ENCODE measurements at regions not wholly inside any gene's neighbourhood (a gene's known extent, or its start where the extent isn't known, plus 50 kb on each side); places are given as distances from the start of the nearest gene placed in this dataset.
"Not testable (repeated sequence)": the region's sequence is repeated elsewhere in the genome, so short reads cannot be mapped to it uniquely, and the experiment has no call there.

- TF ChIP-seq, protein P1, sequence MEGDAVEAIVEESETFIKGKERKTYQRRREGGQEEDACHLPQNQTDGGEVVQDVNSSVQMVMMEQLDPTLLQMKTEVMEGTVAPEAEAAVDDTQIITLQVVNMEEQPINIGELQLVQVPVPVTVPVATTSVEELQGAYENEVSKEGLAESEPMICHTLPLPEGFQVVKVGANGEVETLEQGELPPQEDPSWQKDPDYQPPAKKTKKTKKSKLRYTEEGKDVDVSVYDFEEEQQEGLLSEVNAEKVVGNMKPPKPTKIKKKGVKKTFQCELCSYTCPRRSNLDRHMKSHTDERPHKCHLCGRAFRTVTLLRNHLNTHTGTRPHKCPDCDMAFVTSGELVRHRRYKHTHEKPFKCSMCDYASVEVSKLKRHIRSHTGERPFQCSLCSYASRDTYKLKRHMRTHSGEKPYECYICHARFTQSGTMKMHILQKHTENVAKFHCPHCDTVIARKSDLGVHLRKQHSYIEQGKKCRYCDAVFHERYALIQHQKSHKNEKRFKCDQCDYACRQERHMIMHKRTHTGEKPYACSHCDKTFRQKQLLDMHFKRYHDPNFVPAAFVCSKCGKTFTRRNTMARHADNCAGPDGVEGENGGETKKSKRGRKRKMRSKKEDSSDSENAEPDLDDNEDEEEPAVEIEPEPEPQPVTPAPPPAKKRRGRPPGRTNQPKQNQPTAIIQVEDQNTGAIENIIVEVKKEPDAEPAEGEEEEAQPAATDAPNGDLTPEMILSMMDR (conservative IDR thresholded peaks at IDR 0.05; ENCODE audit: low read depth, low read length), result no peak
- no peak overlapping the region for H3K4me3 ChIP-seq (ENCODE audit: low read depth, low read length)
- no peak for DNase-seq (ENCODE audit: low read depth)
These were observed 228.9 kb downstream of the FGF10 start for GRCh38 chr5:44160369-44160768.

DNA sequence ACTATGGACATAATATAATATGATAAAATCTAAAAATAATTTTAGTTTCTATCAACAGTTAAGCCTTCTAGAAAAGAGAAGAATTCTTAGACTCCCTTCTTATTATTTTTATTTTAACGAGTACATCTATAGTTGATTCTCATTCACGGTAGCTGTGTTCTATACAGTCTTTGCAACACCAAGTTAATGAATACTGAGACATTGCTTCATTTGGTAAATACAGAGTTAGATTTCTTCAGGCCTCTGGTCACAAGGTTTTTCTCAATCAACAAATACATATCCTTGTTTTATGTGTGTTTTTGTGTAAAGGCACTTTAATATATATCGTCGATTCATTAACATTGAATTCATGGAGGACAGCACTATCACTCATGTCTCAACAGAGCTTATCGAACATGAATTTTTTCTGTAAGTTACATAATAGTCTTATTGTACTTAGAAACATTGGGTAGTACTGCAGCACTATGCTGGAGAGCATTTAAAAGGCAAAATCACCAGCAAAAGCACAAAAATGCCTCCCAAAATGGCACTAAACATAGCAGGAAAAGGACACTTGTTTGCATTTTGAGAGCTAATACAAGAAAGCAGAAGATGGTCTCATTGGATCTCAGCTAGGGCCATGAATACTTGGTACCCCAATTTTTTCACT lies 239.0 kb downstream of the FGF10 start:
- no peak for DNase-seq (ENCODE audit: low read depth)
- TF ChIP-seq, protein P1 (conservative IDR thresholded peaks at IDR 0.05; ENCODE audit: low read depth, low read length), result no peak

DNA sequence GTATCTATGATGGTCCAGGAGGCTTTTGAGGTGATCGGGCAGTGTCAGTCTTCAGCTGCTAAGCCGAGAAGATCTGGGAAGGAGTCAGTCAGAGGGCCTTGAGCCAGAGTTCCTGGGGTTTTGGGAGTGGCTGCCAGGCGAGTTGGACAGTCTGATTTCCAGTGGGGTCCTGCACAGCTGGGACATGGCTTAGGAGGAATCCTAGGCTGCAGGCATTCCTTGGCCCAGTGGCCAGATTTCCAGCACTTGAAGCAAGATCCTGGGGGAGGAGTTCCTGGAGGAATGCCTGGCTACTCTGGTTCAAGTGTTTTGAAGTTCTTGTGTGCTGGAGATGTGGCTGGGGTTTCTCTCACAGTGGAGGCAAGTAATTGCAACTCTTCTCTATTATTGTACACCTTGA lies 271.3 kb downstream of the FGF10 start:
- H3K4me3 ChIP-seq (ENCODE audit: low read depth, low read length); DNase-seq (ENCODE audit: low read depth): not testable (repeated sequence)

More for the DNA sequence above, 239.0 kb downstream of the FGF10 start:
- no peak overlapping the region for H3K4me3 ChIP-seq (ENCODE audit: low read depth, low read length)

- not testable (repeated sequence) for H3K4me3 ChIP-seq (ENCODE audit: low read depth, low read length); DNase-seq (ENCODE audit: low read depth)
These were observed 281.0 kb downstream of the FGF10 start for GRCh38 chr5:44108232-44108631.

DNA sequence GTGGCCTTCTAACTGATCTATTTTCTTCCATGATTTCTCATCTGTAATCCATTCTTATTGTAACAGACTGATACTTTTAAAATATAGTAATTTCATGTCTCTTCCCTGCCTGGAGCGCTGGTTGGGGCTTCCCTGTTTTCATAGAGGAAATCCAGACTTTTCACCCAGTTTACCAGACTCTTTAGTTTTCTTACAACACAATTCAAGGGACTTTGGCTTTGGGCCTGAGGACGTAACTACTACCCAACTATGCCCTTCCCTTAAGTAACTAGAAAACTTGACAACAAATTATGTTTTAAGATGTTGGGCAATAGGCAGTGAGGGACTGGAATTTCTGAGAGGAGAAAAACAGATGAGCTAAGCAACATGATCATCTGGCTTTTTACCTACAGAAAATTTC lies 289.6 kb downstream of the FGF10 start:
- DNase-seq (ENCODE audit: low read depth), result no peak
- H3K4me3 ChIP-seq (ENCODE audit: low read depth, low read length), result no peak overlapping the region
- TF ChIP-seq, protein P1 (conservative IDR thresholded peaks at IDR 0.05; ENCODE audit: low read depth, low read length), result no peak

- TF ChIP-seq, protein P1 (conservative IDR thresholded peaks at IDR 0.05; ENCODE audit: low read depth, low read length), result no peak
- no peak overlapping the region for H3K4me3 ChIP-seq (ENCODE audit: low read depth, low read length)
- no peak for DNase-seq (ENCODE audit: low read depth)
These were observed 299.6 kb downstream of the FGF10 start for GRCh38 chr5:44089424-44090144.

GRCh38 chr5:44085083-44085482 lies 304.1 kb downstream of the FGF10 start:
- no peak overlapping the region for H3K4me3 ChIP-seq (ENCODE audit: low read depth, low read length)
- no peak for DNase-seq (ENCODE audit: low read depth)
- TF ChIP-seq, protein P1 (conservative IDR thresholded peaks at IDR 0.05; ENCODE audit: low read depth, low read length), result no peak

- not testable (repeated sequence) for DNase-seq (ENCODE audit: low read depth); H3K4me3 ChIP-seq (ENCODE audit: low read depth, low read length)
These were observed 314.7 kb downstream of the FGF10 start for GRCh38 chr5:44074547-44074946.
